ENCODE measurements at regions not wholly inside any gene's neighbourhood (a gene's known extent, or its start where the extent isn't known, plus 50 kb on each side); places are given as distances from the start of the nearest gene placed in this dataset.

- Histone ChIP-seq H3K4me1 (no peaks in the 10 kb centered on the region), H3K27ac (no peak overlapping the region), H3K4me3 (no peak overlapping the region), H3K27me3 (no peaks in the 10 kb centered on the region), H3K36me3 (no peaks in the 10 kb centered on the region), H3K9me3 (no peaks in the 10 kb centered on the region)
- TF ChIP-seq POLR2A (IDR thresholded peaks at IDR 0.05): no peak
- intact Hi-C loops (cut with DNase I; ENCODE audit: low total_unique reads): no loop called here
- DNase-seq (ENCODE audit: low spot score in 2 of 2): no peak
Observed at GRCh38 chr3:76923485-76923884, 116.4 kb upstream of the ROBO2 start.

GRCh38 chr3:76930712-76931111 lies 109.2 kb upstream of the ROBO2 start:
- TF ChIP-seq POLR2AphosphoS5 (IDR thresholded peaks at IDR 0.05) (no peak), CTCF (IDR thresholded peaks at IDR 0.05) (no peak), POLR2A (IDR thresholded peaks at IDR 0.05) (no peak)
- DNase-seq (ENCODE audit: low spot score in 2 of 2): no peak
- intact Hi-C loops (cut with DNase I; ENCODE audit: low total_unique reads): no loop called here
- Histone ChIP-seq H3K27ac (no peak overlapping the region), H3K9me3 (no peaks in the 10 kb centered on the region), H3K4me3 (no peak overlapping the region), H3K27me3 (no peaks in the 10 kb centered on the region), H3K4me1 (no peaks in the 10 kb centered on the region), H3K36me3 (no peaks in the 10 kb centered on the region)

- Histone ChIP-seq H3K36me3 (no peaks in the 10 kb centered on the region), H3K9me3 (no peaks in the 10 kb centered on the region), H3K4me3 (no peak overlapping the region), H3K27me3 (no peaks in the 10 kb centered on the region), H3K4me1 (no peaks in the 10 kb centered on the region), H3K27ac (no peak overlapping the region)
- DNase-seq (ENCODE audit: low spot score in 2 of 2): no peak
- no peak for TF ChIP-seq POLR2A (IDR thresholded peaks at IDR 0.05)
- no peak for TF ChIP-seq POLR2AphosphoS5 (IDR thresholded peaks at IDR 0.05)
- TF ChIP-seq CTCF (IDR thresholded peaks at IDR 0.05): no peak
- intact Hi-C loops (cut with DNase I; ENCODE audit: low total_unique reads): no loop called here
Observed at GRCh38 chr3:76933245-76933644, 106.7 kb upstream of the ROBO2 start.

- H3K27ac ChIP-seq: no peak overlapping the region
- H3K4me3 ChIP-seq: no peak overlapping the region
- intact Hi-C loops (cut with DNase I; ENCODE audit: low total_unique reads): no loop called here
- TF ChIP-seq POLR2A (IDR thresholded peaks at IDR 0.05) (no peak), CTCF (IDR thresholded peaks at IDR 0.05) (no peak), POLR2AphosphoS5 (IDR thresholded peaks at IDR 0.05) (no peak)
- no peaks in the 10 kb centered on the region for H3K4me1 ChIP-seq
- H3K9me3 ChIP-seq: peaks cover 0 to 3% of the 10 kb centered on the region in 2 donors
- H3K36me3 ChIP-seq: no peaks in the 10 kb centered on the region
- no peaks in the 10 kb centered on the region for H3K27me3 ChIP-seq
- no peak for DNase-seq (ENCODE audit: low spot score in 2 of 2)
Observed at GRCh38 chr3:76938962-76939361, 100.9 kb upstream of the ROBO2 start.

- Histone ChIP-seq H3K4me1 (no peaks in the 10 kb centered on the region), H3K27ac (no peak overlapping the region), H3K9me3 (peaks cover 0 to 3% of the 10 kb centered on the region in 2 donors), H3K27me3 (no peaks in the 10 kb centered on the region), H3K36me3 (no peaks in the 10 kb centered on the region), H3K4me3 (no peak overlapping the region)
- TF ChIP-seq CTCF (IDR thresholded peaks at IDR 0.05) (no peak), POLR2AphosphoS5 (IDR thresholded peaks at IDR 0.05) (no peak), POLR2A (IDR thresholded peaks at IDR 0.05) (no peak)
- no peak for DNase-seq (ENCODE audit: low spot score in 2 of 2)
- intact Hi-C loops (cut with DNase I; ENCODE audit: low total_unique reads): no loop called here
Observed at GRCh38 chr3:76940181-76940770, 99.6 kb upstream of the ROBO2 start.

- Histone ChIP-seq H3K27me3 (no peaks in the 10 kb centered on the region), H3K9me3 (peaks cover 0 to 3% of the 10 kb centered on the region in 2 donors), H3K4me3 (no peak overlapping the region), H3K36me3 (no peaks in the 10 kb centered on the region), H3K27ac (no peak overlapping the region), H3K4me1 (no peaks in the 10 kb centered on the region)
- TF ChIP-seq POLR2A (IDR thresholded peaks at IDR 0.05) (no peak), POLR2AphosphoS5 (IDR thresholded peaks at IDR 0.05) (no peak), CTCF (IDR thresholded peaks at IDR 0.05) (no peak)
- DNase-seq (ENCODE audit: low spot score in 2 of 2): no peak
- intact Hi-C loops (cut with DNase I; ENCODE audit: low total_unique reads): no loop called here
Observed at GRCh38 chr3:76941376-76941775, 98.5 kb upstream of the ROBO2 start.

Measured in breast epithelium (tissue), 4 donors.